HG03097 (cell line): ENCODE measurements at regions not wholly inside any gene's neighbourhood (a gene's known extent, or its start where the extent isn't known, plus 50 kb on each side); places are given as distances from the start of the nearest gene placed in this dataset.
"Not testable (repeated sequence)": the region's sequence is repeated elsewhere in the genome, so short reads cannot be mapped to it uniquely, and the experiment has no call there.

Experiments used
- ATAC-seq: cut with Tn5 transposase; IDR thresholded peaks from one replicate; pipeline ENCODE4 v1.9.1; 2021; ENCODE audit not compliant: unreplicated experiment, low FRiP score

- ATAC-seq: no peak
Observed at GRCh38 chr6:120278689-120279396, 929.3 kb upstream of the MAN1A1 start.

GRCh38 chr6:120274547-120274946, 925.0 kb upstream of the MAN1A1 start:
- peak; percentile 90 for ATAC-seq

GRCh38 chr6:120273411-120273810, 923.9 kb upstream of the MAN1A1 start:
- no peak for ATAC-seq

- ATAC-seq: no peak
Observed at GRCh38 chr6:120272038-120272437, 922.5 kb upstream of the MAN1A1 start.

GRCh38 chr6:120268256-120268655, 918.7 kb upstream of the MAN1A1 start:
- not testable (repeated sequence) for ATAC-seq

GRCh38 chr6:120262354-120262753, 912.8 kb upstream of the MAN1A1 start:
- ATAC-seq: no peak

GRCh38 chr6:120260636-120261035, 911.1 kb upstream of the MAN1A1 start:
- ATAC-seq: no peak

GRCh38 chr6:120254651-120255050, 905.1 kb upstream of the MAN1A1 start:
- ATAC-seq: no peak

- ATAC-seq: no peak
Observed at GRCh38 chr6:120248451-120248850, 898.9 kb upstream of the MAN1A1 start.

GRCh38 chr6:120237221-120237620, 887.7 kb upstream of the MAN1A1 start:
- ATAC-seq: no peak

- no peak for ATAC-seq
Observed at GRCh38 chr6:120230008-120230407, 880.4 kb upstream of the MAN1A1 start.

- no peak for ATAC-seq
Observed at GRCh38 chr6:120228297-120228696, 878.7 kb upstream of the MAN1A1 start.

GRCh38 chr6:120219339-120219738, 869.8 kb upstream of the MAN1A1 start:
- no peak for ATAC-seq

- ATAC-seq: no peak
Observed at GRCh38 chr6:120214088-120214499, 864.5 kb upstream of the MAN1A1 start.

- no peak for ATAC-seq
Observed at GRCh38 chr6:120211955-120212792, 862.6 kb upstream of the MAN1A1 start.

GRCh38 chr6:120202878-120203277, 853.3 kb upstream of the MAN1A1 start:
- ATAC-seq: no peak

GRCh38 chr6:120200853-120201252, 851.3 kb upstream of the MAN1A1 start:
- ATAC-seq: no peak

- no peak for ATAC-seq
Observed at GRCh38 chr6:120198033-120198432, 848.5 kb upstream of the MAN1A1 start.

GRCh38 chr6:120186080-120186479, 836.5 kb upstream of the MAN1A1 start:
- no peak for ATAC-seq

- no peak for ATAC-seq
Observed at GRCh38 chr6:120173250-120173649, 823.7 kb upstream of the MAN1A1 start.

GRCh38 chr6:120164531-120164930, 815.0 kb upstream of the MAN1A1 start:
- no peak for ATAC-seq

- no peak for ATAC-seq
Observed at GRCh38 chr6:120157873-120158272, 808.3 kb upstream of the MAN1A1 start.
